HG02678 (cell line): ENCODE measurements at regions not wholly inside any gene's neighbourhood (a gene's known extent, or its start where the extent isn't known, plus 50 kb on each side); places are given as distances from the start of the nearest gene placed in this dataset.
"Not testable (repeated sequence)": the region's sequence is repeated elsewhere in the genome, so short reads cannot be mapped to it uniquely, and the experiment has no call there.

Experiments used
- ATAC-seq: cut with Tn5 transposase; IDR thresholded peaks from one replicate; pipeline ENCODE4 v1.9.1; 2021; ENCODE audit warnings: mild to moderate bottlenecking, moderate library complexity; ENCODE audit not compliant: unreplicated experiment

GRCh38 chr18:77329651-77330050 lies 80.0 kb downstream of the GALR1 start:
- no peak for ATAC-seq

GRCh38 chr18:77334876-77335275 lies 85.2 kb downstream of the GALR1 start:
- ATAC-seq: no peak

- ATAC-seq: no peak
Measured at GRCh38 chr18:77337604-77338003, 88.0 kb downstream of the GALR1 start.

GRCh38 chr18:77339093-77339492 lies 89.4 kb downstream of the GALR1 start:
- no peak for ATAC-seq

GRCh38 chr18:77339623-77340022 lies 90.0 kb downstream of the GALR1 start:
- no peak for ATAC-seq

GRCh38 chr18:77340815-77341214 lies 91.2 kb downstream of the GALR1 start:
- no peak for ATAC-seq

- ATAC-seq: no peak
Measured at GRCh38 chr18:77341527-77342325, 92.1 kb downstream of the GALR1 start.

- no peak for ATAC-seq
Measured at GRCh38 chr18:77342736-77343135, 93.1 kb downstream of the GALR1 start.

GRCh38 chr18:77343846-77344510 lies 94.3 kb downstream of the GALR1 start:
- ATAC-seq: no peak

GRCh38 chr18:77344786-77345500 lies 95.3 kb downstream of the GALR1 start:
- no peak for ATAC-seq

- no peak for ATAC-seq
Measured at GRCh38 chr18:77346208-77346810, 96.7 kb downstream of the GALR1 start.

GRCh38 chr18:77353349-77353748 lies 103.7 kb downstream of the GALR1 start:
- ATAC-seq: not testable (repeated sequence)

GRCh38 chr18:77359561-77360314 lies 110.1 kb downstream of the GALR1 start:
- no peak for ATAC-seq

- no peak for ATAC-seq
Measured at GRCh38 chr18:77360315-77361190, 110.9 kb downstream of the GALR1 start.

- ATAC-seq: no peak
Measured at GRCh38 chr18:77361382-77361781, 111.7 kb downstream of the GALR1 start.

GRCh38 chr18:77365667-77366066 lies 116.0 kb downstream of the GALR1 start:
- no peak for ATAC-seq

GRCh38 chr18:77366067-77366719 lies 116.5 kb downstream of the GALR1 start:
- ATAC-seq: no peak

GRCh38 chr18:77366720-77367641 lies 117.3 kb downstream of the GALR1 start:
- no peak for ATAC-seq
